TTC549 (cell line): ENCODE measurements at regions not wholly inside any gene's neighbourhood (a gene's known extent, or its start where the extent isn't known, plus 50 kb on each side); places are given as distances from the start of the nearest gene placed in this dataset.

Experiments
- FAIRE-seq: peaks from 2 replicates; lab custom pipeline; 2012; peaks lifted over from hg19 to GRCh38; lab: Jason Lieb, UNC

DNA sequence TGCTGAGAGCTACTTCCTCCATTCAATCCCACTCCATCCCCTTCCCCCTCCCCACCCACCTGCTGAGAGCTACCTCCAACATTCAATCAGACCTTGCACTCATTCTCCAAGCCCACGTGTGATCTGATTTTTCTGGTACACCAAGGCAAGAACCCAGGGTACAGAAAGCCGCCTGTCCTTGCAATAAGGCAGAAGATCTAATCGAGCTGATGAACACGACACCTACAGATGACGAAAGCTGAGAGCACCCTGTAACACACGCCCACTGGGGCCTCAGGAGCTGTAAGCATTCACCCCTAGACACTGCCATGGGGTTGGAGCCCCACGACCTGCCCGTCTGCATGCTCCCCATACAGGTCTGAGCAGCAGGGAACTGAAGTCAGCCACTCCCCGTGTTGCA, 58.3 kb downstream of the TRIML1 start:
- no peak for FAIRE-seq

DNA sequence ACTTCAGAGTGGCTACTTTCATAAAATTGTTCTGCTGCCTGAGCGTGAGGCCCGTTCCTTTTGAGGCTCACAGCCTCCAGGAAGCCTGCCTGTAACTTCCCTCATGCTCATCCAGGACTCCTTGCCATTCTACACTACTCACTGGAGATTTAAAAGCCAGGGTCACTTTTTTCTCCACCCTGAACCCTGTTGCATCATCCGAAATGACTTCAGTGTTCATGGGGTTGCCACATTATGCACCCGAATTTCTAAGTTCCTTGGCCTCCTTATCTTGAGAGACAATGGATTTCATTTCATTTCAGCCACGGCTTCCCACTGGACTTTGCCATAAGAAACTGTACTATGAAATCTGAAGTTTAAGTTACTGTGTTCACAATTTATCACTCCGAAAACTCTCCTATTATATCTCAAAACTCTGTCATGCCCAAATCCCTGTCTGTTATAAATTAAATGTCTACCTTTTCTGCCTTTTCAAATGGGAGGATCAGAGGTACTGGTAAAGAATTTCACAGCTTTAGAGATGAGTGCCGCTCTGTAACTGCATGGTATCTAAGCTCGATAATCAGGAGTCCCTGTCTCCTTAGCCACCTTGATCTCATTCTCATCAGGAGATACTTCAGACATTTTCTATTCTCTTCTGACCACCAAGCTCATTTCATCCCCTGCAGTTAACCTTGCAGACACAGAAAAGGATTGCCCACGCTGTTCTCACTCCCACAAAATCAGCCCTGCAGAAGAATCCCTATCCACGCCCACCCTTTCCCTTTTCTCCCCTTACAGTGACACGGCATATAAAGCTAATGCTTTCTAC, 59.9 kb downstream of the TRIML1 start:
- FAIRE-seq, result no peak

DNA sequence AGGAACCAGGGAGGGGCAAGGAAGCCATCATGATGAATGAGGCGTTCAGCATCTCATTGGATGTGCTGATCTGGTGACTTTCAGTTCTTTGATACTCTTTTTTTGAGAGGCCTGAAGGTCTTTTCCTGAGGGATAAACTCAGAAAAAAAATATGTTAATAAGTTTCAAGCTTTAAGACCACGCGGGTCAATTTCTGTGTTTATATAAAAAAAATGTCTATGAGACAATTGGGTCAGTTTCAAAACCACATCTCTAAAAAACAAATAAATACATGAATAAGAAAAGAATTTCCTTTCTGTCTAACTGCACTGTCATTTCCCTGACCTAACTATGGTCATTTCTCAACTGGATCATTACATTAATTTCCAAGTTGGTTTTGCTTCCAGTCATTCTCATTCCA, 62.6 kb downstream of the TRIML1 start:
- no peak for FAIRE-seq

DNA sequence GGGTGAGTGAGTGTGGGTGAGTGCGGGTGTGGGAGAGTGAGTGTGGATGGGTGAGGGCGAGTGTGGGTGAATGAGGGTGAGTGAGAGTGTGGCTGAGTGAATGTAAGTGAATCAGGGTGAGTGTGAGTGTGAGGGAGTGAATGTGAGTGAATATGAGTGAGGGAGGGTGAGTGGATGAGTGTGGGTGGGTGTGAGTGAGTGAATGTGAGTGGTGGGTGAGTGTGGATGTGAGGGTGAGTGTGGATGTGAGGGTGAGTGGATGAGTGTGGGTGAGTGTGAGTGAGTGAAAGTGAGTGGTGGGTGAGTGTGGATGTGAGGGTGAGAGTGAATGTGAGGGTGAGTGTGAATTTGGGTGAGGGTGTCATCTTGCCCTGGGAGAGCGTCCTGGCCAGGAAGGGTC, 67.5 kb downstream of the TRIML1 start:
- no peak for FAIRE-seq

DNA sequence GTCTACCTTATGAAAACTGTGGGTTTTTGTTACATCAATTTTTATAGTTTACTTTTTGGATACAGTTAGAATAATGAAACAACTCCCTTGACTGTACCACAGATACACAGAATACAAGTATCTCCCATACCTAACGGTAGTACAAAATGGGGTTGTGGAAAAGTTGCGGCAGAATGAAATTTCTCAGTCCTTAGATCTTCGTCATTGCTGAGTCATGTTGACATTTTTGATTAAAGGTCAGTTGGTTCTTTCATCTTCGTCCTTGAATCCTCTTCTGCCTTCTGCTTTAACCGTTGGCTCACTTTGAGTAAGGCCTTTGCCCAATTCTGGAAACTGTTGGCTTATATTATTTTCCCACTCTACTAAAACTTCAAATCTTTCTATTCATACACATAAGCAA, 75.6 kb downstream of the TRIML1 start:
- FAIRE-seq, result no peak

DNA sequence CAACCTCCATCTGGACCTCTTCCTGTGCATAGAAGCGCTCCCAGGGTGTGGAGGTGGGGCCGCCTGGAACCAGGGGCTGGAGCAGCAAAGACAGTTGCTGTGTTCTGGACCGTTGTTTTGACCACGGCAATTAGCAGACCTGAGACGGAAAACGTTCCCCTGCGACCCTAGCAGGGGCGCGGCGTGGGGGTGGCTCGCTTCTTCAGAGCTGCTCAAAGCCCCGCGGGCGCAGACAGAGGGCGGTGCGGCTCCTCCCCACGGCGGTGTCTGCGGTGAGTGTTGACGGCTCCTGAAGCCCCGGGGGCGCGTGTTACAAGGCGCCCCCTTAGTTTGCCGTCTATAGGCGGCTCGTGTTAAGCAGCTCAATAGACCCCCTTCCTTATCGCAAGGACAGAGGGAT, 79.2 kb downstream of the TRIML1 start:
- no peak for FAIRE-seq

DNA sequence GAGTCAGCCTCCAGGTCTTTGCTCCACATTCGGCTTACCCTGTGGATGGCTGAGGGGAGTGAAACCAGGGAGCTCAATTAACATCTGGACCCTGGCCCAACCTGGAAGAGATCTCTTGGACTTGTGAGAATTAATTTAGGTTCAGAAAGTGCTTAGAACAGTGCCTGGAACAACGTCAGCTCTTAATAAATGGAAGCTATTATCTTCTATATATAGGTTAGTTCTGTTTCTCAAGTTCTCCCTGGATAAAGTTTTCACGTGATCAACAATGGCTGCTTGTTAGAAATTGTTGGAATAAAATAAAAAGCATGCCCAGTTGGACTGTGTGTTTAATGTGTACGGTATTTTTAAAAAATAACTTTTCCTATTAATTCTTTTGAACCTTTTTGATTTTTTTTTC, 80.8 kb downstream of the TRIML1 start:
- no peak for FAIRE-seq

DNA sequence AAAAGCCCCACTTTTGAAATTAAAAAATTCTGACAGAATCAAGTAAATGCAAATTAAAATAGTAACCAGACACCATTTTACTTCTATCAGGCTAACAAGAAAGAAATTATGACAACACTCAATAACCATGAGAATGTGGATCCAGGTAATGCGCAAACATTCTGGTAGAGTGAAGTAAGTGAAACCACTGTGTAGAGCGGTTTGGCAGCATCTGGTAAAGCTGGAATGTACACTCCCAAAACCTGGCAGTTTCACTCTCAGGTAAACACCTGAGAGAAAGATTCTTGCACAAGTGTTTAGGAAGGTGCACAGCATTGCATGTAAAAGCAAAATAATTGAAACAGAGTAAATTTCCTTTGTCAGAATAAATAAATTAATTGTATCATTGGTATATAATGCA, 81.8 kb downstream of the TRIML1 start:
- no peak for FAIRE-seq

DNA sequence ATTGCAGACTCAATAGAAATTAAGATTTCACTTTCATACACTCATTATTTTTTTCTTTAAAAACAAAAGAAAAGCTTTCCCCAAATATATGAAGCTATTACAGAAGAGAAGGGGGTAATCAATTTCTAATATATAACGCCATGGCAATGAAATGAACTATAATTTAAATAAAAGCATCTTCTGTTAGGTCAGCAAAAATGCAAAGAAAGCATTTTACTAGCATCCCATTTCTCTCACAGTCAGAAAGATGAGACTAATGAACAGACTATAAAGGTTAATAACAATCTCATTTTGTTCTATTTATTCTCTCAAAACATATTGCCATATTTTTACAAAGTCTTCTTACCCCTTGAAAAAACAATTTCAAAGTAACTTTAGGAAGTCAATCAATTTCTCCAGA, 89.0 kb downstream of the TRIML1 start:
- no peak for FAIRE-seq

DNA sequence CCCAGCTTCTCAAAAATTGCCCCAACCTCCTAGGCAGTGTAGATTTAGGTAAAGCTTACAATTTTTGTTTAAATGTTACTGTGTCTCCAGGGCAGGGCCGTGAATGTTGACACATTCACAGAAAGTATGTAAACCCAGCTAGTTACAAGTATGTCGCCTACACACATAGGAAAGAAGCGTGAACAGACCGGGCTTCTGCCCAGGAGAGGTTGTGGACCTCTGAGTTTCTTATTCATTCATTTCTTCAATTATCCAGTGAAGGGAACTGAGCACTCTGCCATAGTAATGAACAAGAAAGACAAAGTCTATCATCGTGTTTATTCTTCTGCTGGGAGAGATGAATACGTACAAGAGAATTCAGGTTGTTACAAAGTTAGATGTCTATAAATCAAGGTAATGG, 93.2 kb downstream of the TRIML1 start:
- no peak for FAIRE-seq

DNA sequence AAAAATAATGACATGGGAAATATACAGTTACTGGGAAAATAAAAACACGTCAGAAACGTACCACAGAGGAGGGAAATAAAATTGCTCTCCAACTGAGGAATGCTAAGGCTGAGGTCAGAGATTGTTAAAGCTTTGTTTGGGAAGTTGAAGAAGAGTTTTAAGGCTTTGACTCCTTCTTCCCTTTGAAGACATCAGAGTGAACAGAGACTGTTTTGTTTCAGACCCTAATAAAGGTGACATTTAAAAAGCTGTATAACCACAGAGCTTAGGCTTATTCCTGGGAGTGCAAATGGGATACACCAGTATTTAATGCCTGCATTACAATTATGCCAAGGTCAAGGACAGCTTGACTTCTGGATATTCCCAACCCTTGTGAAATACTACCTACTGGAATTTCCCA, 102.8 kb downstream of the TRIML1 start:
- FAIRE-seq, result no peak

DNA sequence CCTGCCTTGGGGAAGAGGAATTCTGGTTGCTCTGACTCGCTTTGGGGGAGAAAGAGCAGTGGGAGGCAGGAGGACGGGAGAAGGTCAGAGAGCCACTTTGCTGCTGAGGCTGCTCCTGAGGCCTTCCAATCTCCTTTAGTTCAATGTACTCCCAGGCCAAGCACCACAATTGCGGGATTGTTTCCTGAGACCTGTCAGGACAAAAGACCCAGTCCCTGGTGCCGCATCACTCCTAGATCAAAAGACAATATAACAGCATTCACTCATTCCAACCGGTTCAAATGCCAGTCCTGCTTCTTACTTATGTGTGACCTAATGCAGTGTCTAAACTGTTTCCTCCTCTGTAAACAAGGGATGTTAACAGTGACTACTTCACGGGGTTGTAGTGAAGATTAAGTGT, 106.4 kb downstream of the TRIML1 start:
- no peak for FAIRE-seq

DNA sequence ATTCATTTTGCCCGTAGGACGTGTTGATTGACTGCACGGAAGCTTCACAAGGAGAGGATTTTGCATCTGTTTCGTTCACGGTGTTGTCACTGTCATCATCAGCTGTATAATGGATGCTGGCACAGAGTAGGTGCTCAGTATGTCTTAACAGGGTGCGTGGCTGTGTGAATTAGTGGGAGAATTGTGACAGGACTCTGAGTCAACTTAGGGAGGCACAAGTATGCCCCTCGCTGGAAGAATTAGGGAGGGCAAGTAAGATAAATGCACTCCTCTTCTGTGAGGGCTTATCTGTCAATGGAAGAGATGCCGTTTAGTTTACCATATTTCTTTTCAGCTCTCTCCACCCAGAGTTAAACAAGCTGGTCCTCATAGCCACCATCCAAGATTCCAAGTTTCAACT, 107.2 kb downstream of the TRIML1 start:
- FAIRE-seq, result no peak

DNA sequence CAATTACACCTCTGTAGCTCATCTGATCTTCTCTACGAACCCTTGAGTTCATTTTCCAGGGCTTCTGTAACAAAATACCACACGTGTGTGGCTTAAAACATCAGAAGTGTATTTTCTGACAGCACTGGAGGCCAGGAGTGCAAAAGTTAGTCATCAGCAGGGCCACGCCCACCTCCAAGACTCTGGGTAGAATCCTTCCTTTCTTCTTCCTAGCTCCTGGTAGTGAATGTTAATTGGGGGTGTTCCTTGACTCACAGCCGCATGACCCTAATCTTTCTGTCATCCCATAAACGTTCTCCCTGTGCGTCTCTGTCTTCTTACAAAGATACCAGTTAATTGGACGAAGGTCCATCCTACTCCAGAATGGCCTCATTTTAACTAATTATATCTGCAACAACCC, 115.0 kb downstream of the TRIML1 start:
- no peak for FAIRE-seq

DNA sequence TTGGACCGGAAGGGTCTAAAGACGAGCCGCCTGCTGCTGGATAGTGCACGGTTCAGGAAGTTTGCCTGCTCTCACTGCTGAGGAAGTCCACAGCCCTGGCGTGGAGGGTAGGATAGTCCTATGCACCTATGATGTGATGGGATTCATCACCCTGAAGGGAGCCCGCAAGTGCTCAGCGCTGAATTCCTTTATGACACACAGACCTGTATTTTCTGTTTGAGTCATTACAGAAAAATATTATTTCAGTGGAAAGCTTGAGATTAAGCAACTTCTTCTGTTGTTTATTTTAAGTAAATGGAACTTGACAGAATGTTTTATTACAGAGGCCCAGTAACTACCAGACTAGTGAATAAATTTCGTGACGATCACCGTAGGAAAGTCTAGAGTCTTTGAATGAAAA, 123.2 kb downstream of the TRIML1 start:
- FAIRE-seq, result no peak

DNA sequence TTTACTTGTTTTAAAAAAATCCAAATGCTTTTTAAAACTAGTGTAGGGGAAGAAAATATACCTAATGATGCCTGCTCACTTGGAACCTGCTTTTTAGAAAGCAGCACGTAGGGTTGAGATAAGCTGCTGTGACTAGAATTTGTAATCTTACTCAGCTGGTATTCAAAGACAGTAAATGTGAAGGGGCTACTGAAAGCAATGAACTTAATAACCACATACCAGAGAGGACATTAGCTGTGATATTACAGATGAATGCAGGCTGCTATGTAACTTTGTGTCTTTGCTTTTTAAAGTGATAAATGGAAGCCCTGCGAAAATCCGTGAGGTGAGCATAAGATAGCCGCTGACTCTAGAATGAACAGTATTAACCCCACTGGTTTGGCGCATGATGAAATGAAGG, 124.1 kb downstream of the TRIML1 start:
- FAIRE-seq, result no peak

DNA sequence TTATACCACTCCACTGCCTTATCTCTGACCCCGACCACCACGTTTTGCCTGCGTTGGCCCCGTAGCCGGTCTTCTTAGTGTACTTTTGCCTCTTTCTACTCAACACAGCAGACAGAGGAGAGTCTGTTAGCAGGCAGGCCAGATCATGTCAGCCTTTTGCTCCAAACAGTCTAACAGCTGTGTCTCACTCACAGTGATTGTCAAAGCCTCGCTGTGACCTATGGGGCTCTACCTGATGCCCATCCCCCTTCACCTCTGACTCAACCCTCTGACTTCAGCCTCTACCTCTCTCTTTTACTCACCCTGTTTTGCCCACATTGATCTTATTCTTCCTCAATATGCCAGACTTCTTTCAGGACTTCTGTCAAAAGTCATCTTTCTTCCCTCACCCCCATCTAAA, 127.1 kb downstream of the TRIML1 start:
- no peak for FAIRE-seq

DNA sequence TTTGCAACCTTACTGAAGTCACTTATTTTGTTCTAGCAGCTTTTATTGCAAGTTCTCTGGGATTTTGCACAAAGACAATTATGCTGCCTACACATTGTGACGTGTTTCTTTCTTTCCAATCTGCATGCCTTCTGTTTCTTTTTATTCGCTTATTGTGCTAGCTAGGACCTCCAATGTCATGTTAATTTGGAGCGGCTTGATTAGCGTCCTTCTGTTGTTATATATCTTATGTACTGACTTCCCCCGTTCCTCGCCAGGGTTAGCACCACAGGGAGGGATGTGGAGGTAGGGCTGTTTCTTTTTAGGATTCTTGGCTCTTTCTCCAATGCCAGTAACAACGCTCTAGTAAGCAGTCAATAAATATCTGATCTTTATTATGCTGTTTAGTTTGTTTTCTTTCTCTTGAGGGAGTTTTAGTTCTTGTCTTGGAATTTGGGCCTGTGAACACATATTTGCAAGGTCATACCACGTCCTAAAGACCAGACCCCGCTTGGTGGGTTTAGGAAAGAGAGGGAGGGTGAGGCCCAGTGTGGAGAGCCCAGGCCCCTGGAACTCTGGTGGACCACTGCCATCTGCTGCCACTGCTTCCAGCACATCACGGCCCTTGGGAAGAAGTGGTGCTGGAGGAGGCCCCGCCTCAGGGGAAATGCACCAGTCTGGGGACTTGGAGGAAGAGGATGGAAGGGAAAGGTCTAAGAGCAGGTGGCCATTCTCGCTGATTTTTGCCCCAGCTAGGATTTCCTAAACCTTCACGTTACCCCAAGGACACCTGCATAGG, 129.1 kb downstream of the TRIML1 start:
- no peak for FAIRE-seq

DNA sequence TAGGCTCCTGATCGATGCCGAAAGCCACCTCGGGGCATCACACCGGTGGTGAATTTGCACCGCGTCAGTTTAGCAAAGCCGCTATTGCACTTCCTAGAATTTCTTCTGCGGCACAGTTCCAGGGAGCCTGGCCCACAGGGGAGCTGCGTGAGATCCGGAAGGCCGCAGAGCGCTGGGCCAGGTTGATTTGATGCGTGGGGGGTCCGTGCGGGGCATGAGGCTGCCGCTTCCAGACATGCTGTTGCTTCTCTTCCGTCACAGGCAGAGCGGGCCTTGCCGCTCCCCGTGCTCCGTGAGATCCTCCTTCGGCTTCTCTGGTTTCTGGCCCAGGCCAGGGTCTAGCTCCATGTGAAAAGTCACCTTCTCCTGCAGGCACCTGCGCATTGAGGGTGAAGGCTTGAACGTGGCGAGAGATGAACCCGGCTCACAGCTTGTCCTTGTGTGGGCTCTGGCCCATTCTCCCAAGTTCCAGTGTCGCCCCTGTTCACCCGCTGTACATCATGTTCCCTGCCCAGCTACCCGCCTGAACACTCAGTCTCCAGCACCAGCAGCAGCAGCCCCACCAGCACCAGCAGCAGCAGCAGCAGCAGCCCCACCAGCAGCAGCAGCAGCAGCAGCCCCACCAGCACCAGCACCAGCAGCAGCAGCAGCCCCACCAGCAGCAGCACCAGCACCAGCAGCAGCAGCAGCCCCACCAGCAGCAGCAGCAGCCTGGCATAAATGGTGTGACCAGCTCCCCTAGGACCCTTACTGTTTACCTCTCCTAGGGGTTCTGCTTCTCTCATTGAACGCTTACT, 131.2 kb downstream of the TRIML1 start:
- FAIRE-seq, result no peak

DNA sequence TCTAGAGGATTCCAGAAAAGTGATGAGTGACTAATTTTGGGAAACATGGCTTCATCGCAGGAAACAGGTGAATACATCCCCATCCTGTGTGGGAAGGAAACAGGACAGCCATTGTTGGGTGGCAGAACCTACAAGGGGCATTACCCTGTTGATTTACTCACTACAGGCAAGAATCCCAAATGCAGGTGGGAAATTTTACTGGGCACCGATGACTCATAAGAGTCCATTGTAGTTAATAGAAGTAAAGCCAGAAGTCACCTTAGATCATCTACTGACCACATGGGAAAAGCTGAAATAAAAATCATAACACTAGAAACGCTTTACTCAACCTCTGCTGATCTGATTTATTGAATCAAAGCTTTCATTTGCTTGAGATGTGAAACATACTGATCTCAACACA, 136.4 kb downstream of the TRIML1 start:
- no peak for FAIRE-seq

DNA sequence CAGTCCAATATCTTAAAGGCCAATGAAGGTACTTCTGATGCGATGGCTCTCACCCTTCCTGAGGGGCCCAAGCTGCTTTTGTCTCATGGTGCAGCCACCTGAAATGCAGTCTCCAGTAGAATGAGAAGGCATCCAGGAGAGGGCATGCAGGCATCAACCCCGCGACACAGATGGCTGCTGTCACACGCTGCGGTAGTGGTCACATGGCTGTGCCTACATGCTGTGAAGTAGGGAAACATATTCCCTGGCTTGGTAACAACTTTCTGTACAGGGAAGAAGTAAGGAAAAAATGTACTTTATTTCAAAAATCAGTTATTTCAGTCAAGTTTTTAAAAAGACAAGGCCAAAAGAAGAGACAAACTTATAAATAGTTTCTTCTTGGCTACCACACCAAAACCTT, 139.9 kb downstream of the TRIML1 start:
- FAIRE-seq, result no peak

DNA sequence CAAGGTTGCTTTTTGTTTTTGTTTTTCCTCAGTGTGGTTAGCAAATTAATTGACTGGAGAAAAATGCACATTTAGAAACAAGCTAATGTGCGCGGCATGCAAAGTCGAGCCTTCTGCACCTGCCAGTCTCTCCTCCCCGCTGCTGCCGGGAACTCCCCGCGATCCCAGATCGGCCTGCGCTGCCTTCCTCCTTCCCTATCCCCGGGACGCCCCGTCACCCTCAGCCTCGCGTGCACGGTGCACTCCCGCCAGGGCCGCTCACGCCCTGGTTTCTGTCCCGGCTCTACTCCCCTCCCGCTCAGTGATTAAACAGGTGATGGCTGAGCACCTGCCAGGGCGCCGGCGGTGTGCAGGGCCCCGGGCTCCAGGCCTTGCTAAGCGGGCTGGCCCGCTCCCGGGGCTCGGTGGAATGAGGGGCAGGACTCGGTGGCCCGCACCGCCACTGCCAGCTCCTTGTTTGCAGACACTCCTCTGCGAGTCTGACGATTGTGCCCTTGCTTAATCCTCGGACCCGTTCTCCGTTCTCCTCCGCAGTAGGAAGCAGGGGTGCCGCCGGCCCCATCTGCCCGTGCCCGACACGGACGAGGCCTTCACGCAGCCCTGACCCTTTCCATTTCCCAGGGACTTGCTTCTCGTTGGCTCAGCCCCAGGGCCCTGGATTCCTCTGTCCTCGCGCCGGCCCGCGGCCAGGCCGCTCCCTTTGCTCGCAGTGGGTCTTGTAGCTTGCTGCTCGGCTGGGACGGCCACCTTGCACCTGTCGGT, 143.4 kb downstream of the TRIML1 start:
- no peak for FAIRE-seq
